Sigmoid colon (tissue), 4 donors: ENCODE measurements at regions not wholly inside any gene's neighbourhood (a gene's known extent, or its start where the extent isn't known, plus 50 kb on each side); places are given as distances from the start of the nearest gene placed in this dataset.

Source experiments
- EP300 ChIP-seq, 4 donors: sonication (generic); formaldehyde crosslinking; IDR thresholded peaks; one replicate each; pipeline ENCODE4 v1.6.1; 2017; ENCODE audit warnings: antibody characterized with exemption in 4 of 4
- POLR2A ChIP-seq, 2 donors: fragments of 450-650 bp; IDR thresholded peaks; one replicate each; pipeline ENCODE4 v1.6.1; 2016; ENCODE audit warnings: antibody characterized with exemption in 2 of 2, mild to moderate bottlenecking in 2 of 2, moderate library complexity in 2 of 2
- POLR2AphosphoS5 ChIP-seq, 4 donors: sonication (generic); formaldehyde crosslinking; IDR thresholded peaks; one replicate each; pipeline ENCODE4 v1.6.1; 2017; ENCODE audit warnings: antibody characterized with exemption in 4 of 4
- TF ChIP-seq, protein P1 (sequence below), 4 experiments: fragments of 450-650 bp in 3 of 4; fragments of 200-600 bp in 1 of 4; IDR thresholded peaks; one replicate each; pipeline ENCODE4 v1.5.1; 2016 to 2019; ENCODE audit warnings: antibody characterized with exemption in 4 of 4, mild to moderate bottlenecking in 3 of 4, moderate library complexity in 2 of 4

DNA sequence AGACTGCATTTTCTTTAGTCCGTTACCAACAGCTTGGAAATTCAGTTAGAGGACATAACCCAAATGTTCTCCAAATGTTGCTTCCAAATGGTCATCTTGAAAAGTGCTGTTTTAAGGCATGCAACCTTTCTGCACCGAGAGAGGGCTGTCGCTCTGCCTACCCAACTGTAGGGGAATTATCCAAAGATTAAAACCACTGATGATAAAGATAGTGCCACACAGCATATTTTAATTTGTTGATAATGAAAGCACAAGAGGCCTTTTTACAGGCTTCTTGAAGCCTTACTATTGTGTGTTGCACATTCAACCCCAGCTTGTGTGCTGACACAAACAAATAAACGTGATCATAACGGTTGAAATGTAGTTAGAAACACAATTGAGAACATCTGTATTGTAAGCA lies 121.5 kb downstream of the LMO4 start:
- TF ChIP-seq, protein P1, sequence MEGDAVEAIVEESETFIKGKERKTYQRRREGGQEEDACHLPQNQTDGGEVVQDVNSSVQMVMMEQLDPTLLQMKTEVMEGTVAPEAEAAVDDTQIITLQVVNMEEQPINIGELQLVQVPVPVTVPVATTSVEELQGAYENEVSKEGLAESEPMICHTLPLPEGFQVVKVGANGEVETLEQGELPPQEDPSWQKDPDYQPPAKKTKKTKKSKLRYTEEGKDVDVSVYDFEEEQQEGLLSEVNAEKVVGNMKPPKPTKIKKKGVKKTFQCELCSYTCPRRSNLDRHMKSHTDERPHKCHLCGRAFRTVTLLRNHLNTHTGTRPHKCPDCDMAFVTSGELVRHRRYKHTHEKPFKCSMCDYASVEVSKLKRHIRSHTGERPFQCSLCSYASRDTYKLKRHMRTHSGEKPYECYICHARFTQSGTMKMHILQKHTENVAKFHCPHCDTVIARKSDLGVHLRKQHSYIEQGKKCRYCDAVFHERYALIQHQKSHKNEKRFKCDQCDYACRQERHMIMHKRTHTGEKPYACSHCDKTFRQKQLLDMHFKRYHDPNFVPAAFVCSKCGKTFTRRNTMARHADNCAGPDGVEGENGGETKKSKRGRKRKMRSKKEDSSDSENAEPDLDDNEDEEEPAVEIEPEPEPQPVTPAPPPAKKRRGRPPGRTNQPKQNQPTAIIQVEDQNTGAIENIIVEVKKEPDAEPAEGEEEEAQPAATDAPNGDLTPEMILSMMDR (IDR thresholded peaks at IDR 0.05): no peak
- TF ChIP-seq POLR2AphosphoS5 (IDR thresholded peaks at IDR 0.05) (no peak), POLR2A (IDR thresholded peaks at IDR 0.05) (no peak), EP300 (IDR thresholded peaks at IDR 0.05) (no peak)
